Gastrocnemius medialis (tissue), 4 donors: ENCODE measurements at regions not wholly inside any gene's neighbourhood (a gene's known extent, or its start where the extent isn't known, plus 50 kb on each side); places are given as distances from the start of the nearest gene placed in this dataset.

Source experiments
- ATAC-seq, 2 donors: fragments of 150-250 bp; one replicate each; pipeline ENCODE4 v1.9.1; 2016
- DNase-seq, 2 donors: peaks; one replicate each; pipeline ENCODE4 v3.0.0-alpha.2; 2019
- H3K27ac ChIP-seq, 4 donors: fragments of 200-600 bp; sonication (generic); 1 replicate in 1 of 4; 2 replicates in 3 of 4; pipeline ENCODE4 v1.5.1; 2016 to 2018; ENCODE audit warnings: mild to moderate bottlenecking in 2 of 4, moderate library complexity in 1 of 4
- H3K27me3 ChIP-seq, 3 donors: fragments of 200-600 bp; sonication (generic) in 2 of 3; 1 replicate in 1 of 3; 2 replicates in 2 of 3; pipeline versions ENCODE4 v1.5.1 to v1.6.0; 2016 to 2019; ENCODE audit warnings: mild to moderate bottlenecking in 1 of 3, moderate library complexity in 1 of 3
- H3K36me3 ChIP-seq, 2 donors: fragments of 200-600 bp; sonication (generic) in 1 of 2; one replicate each; pipeline ENCODE4 v1.5.1; 2017 to 2018
- H3K4me1 ChIP-seq, 2 donors: fragments of 200-600 bp; sonication (generic) in 1 of 2; one replicate each; pipeline ENCODE4 v1.5.1; 2016 to 2017; ENCODE audit warnings: mild to moderate bottlenecking in 2 of 2
- H3K4me3 ChIP-seq, 4 donors: fragments of 200-600 bp; sonication (generic) in 3 of 4; 1 replicate in 1 of 4; 2 replicates in 3 of 4; pipeline ENCODE4 v1.5.1; 2016 to 2019; ENCODE audit warnings: mild to moderate bottlenecking in 2 of 4
- H3K9me3 ChIP-seq, 3 donors: fragments of 200-600 bp; sonication (generic) in 2 of 3; 1 replicate in 1 of 3; 2 replicates in 2 of 3; pipeline ENCODE4 v1.5.1; 2016 to 2019
- POLR2A ChIP-seq, 2 donors: fragments of 450-650 bp; IDR thresholded peaks; one replicate each; pipeline ENCODE4 v1.6.1; 2017; ENCODE audit warnings: antibody characterized with exemption in 2 of 2, mild to moderate bottlenecking in 2 of 2, moderate library complexity in 2 of 2
- in situ Hi-C, 4 donors: fragments of 200-750 bp; cut with MboI; loops; one replicate each; pipeline versions ENCODE4 v1.15.0 to v1.8.0; 2017; ENCODE audit warnings: low sequenced_read_pairs in 4 of 4
- intact Hi-C: fragments of 100-400 bp; cut with DNase I; formaldehyde crosslinking; loops from one replicate; pipeline ENCODE4 v1.15.1; 2023; ENCODE audit warnings: low total_unique reads
- TF ChIP-seq, protein P1 (sequence below), 5 experiments: fragments of 450-650 bp in 3 of 5; fragments of 200-600 bp in 2 of 5; sonication (generic) in 2 of 5; IDR thresholded peaks in 4 of 5; conservative IDR thresholded peaks in 1 of 5; 1 replicate in 4 of 5; 2 replicates in 1 of 5; pipeline ENCODE4 v1.5.1; 2016 to 2019; ENCODE audit warnings: antibody characterized with exemption in 5 of 5, mild to moderate bottlenecking in 3 of 5, moderate library complexity in 3 of 5

DNA sequence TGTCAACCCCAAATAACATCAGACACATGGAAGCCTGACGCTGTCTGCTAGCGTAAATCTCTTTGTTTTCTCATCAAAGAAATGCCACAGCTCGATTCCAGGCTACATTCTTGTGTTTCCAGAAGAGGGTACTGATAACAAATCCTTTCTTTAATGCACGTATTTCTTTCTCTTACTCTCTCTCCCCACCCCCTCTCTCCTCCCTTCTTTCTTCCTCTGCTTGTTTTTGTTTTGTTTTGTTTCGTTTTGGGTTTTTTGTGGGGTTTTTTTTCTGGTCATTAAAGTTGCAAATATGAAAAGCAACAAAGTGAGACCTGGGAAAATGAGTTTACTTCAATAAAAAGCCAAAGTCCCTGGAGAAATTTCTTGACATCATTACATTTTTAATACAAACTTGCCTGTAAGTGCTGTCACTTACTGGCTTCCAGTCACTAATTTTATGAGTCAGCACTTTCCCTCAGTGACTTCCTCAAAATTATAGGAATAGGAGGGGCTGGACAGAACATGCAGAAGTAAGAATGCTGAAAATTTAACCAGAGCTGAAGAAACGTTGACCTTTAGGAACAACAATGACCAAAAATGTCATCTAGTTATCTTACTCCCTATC is 106.7 kb upstream of the NABP1 start:
- H3K9me3 ChIP-seq, result no peaks in the 10 kb centered on the region
- no peaks in the 10 kb centered on the region for H3K4me1 ChIP-seq
- H3K27ac ChIP-seq, result no peak overlapping the region
- in situ Hi-C loops (no loop called here), intact Hi-C loops (no loop called here)
- no peaks in the 10 kb centered on the region for H3K36me3 ChIP-seq
- H3K27me3 ChIP-seq, result no peaks in the 10 kb centered on the region
- DNase-seq (no peak), ATAC-seq (peak in 1 of 2 donors; percentile 27)
- TF ChIP-seq POLR2A (IDR thresholded peaks at IDR 0.05), result no peak
- TF ChIP-seq, protein P1, sequence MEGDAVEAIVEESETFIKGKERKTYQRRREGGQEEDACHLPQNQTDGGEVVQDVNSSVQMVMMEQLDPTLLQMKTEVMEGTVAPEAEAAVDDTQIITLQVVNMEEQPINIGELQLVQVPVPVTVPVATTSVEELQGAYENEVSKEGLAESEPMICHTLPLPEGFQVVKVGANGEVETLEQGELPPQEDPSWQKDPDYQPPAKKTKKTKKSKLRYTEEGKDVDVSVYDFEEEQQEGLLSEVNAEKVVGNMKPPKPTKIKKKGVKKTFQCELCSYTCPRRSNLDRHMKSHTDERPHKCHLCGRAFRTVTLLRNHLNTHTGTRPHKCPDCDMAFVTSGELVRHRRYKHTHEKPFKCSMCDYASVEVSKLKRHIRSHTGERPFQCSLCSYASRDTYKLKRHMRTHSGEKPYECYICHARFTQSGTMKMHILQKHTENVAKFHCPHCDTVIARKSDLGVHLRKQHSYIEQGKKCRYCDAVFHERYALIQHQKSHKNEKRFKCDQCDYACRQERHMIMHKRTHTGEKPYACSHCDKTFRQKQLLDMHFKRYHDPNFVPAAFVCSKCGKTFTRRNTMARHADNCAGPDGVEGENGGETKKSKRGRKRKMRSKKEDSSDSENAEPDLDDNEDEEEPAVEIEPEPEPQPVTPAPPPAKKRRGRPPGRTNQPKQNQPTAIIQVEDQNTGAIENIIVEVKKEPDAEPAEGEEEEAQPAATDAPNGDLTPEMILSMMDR (IDR thresholded peaks at IDR 0.05 in 4 of 5, conservative IDR thresholded peaks at IDR 0.05 in 1 of 5), result no peak
- peak overlapping the region in 1 of 4 donors; percentile 12 for H3K4me3 ChIP-seq

DNA sequence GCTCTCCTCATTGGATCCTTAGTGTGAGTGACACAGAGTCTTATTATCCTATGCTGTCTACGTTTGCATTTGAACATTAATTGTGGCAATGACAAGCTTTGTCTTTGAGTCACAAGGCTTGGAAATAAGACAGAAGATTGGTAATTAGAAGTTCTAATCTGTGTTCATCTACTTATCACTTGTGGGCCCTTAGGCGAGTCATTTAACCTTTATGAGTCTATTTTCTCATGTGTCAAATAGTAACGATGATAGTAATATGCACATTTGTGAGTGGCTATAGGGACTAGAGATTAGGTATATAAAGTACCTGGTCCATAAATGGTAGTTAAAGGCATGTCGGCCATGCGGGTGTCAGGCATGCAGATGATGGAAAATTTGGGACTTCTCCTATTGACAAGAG is 105.6 kb upstream of the NABP1 start:
- no peak for ATAC-seq
- intact Hi-C loops, result no loop called here
- TF ChIP-seq POLR2A (IDR thresholded peaks at IDR 0.05), result no peak
- TF ChIP-seq, protein P1 (IDR thresholded peaks at IDR 0.05 in 4 of 5, conservative IDR thresholded peaks at IDR 0.05 in 1 of 5), result no peak
- Histone ChIP-seq H3K4me1 (no peaks in the 10 kb centered on the region), H3K27me3 (no peaks in the 10 kb centered on the region), H3K4me3 (no peak overlapping the region), H3K36me3 (no peaks in the 10 kb centered on the region), H3K9me3 (no peaks in the 10 kb centered on the region), H3K27ac (no peak overlapping the region)
- no peak for DNase-seq
- in situ Hi-C loops, result no loop called here

DNA sequence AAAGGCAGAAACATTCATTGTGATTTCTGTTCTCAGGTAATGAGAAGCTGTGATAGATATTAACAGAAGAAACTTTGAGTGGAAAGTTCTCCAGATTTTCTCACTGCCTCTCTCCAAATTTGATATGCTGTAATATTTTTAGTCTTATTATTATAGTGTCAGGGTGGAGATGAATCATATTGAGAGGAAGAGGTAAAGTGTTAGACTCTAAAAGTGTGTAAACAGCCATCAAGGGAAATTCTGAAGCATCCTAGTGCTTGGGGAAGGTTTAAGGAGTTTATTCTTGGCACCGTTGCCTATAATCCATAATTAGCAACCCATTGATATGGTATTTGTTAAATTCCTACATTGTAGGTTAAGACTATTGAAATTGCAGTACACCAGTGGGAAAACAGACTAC is 104.7 kb upstream of the NABP1 start:
- H3K27ac ChIP-seq, result no peak overlapping the region
- in situ Hi-C loops, result no loop called here
- intact Hi-C loops, result no loop called here
- no peaks in the 10 kb centered on the region for H3K36me3 ChIP-seq
- no peak for ATAC-seq
- no peak for DNase-seq
- TF ChIP-seq, protein P1 (IDR thresholded peaks at IDR 0.05 in 4 of 5, conservative IDR thresholded peaks at IDR 0.05 in 1 of 5), result no peak
- TF ChIP-seq POLR2A (IDR thresholded peaks at IDR 0.05), result no peak
- H3K27me3 ChIP-seq, result no peaks in the 10 kb centered on the region
- H3K4me3 ChIP-seq, result no peak overlapping the region
- H3K4me1 ChIP-seq, result no peaks in the 10 kb centered on the region
- no peaks in the 10 kb centered on the region for H3K9me3 ChIP-seq

DNA sequence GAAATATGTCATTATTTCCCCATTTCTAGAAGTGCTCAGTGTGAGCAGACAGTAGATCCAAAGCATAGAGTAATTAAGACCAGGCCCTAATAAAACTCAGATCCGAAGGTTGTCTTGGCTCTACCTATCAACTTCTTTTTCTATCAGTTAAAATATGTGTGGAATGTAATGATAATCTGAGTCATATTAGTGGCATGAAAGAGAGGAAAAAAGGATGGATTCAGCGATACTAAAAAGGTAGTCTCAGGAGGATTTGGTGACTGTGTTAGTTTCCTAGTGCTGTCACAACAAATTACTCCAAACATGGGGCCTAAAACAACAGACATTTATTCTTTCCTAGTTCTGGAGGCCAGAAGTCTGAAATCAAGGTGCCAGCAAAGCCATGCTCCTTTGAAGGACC is 103.7 kb upstream of the NABP1 start:
- no peak overlapping the region for H3K4me3 ChIP-seq
- intact Hi-C loops (no loop called here), in situ Hi-C loops (no loop called here)
- DNase-seq, result no peak
- no peaks in the 10 kb centered on the region for H3K27me3 ChIP-seq
- H3K27ac ChIP-seq, result no peak overlapping the region
- no peaks in the 10 kb centered on the region for H3K4me1 ChIP-seq
- no peak for TF ChIP-seq POLR2A (IDR thresholded peaks at IDR 0.05)
- TF ChIP-seq, protein P1 (IDR thresholded peaks at IDR 0.05 in 4 of 5, conservative IDR thresholded peaks at IDR 0.05 in 1 of 5), result no peak
- H3K36me3 ChIP-seq, result no peaks in the 10 kb centered on the region
- no peak for ATAC-seq
- no peaks in the 10 kb centered on the region for H3K9me3 ChIP-seq

DNA sequence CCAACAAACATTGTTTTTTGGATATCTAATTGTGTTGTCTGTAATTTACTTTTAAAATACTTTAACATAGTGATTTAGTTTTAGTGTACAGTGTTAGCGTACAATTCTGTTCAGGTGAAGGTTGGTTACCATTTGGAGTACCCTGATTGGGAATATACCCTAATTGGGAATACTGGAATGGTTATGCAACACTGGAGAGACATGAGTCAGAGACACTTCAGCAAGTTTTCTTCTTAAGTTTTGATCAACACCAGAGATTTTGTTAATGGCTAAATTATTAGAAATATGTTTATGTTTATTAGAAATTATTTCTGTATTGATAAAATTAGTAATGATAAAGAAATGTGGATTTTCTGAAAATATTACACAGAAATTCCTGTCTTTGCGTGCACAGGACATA is 100.3 kb upstream of the NABP1 start:
- H3K4me1 ChIP-seq, result no peaks in the 10 kb centered on the region
- DNase-seq, result no peak
- no peak for ATAC-seq
- no peaks in the 10 kb centered on the region for H3K9me3 ChIP-seq
- TF ChIP-seq, protein P1 (IDR thresholded peaks at IDR 0.05 in 4 of 5, conservative IDR thresholded peaks at IDR 0.05 in 1 of 5), result no peak
- no peak for TF ChIP-seq POLR2A (IDR thresholded peaks at IDR 0.05)
- intact Hi-C loops (no loop called here), in situ Hi-C loops (no loop called here)
- H3K4me3 ChIP-seq, result no peak overlapping the region
- no peak overlapping the region for H3K27ac ChIP-seq
- H3K36me3 ChIP-seq, result no peaks in the 10 kb centered on the region
- H3K27me3 ChIP-seq, result no peaks in the 10 kb centered on the region
